GM19351 (cell line): ENCODE measurements at regions not wholly inside any gene's neighbourhood (a gene's known extent, or its start where the extent isn't known, plus 50 kb on each side); places are given as distances from the start of the nearest gene placed in this dataset.
A peak's percentile ranks its signal among the peaks of the same experiment; 100 is the strongest.
"Not testable (repeated sequence)": the region's sequence is repeated elsewhere in the genome, so short reads cannot be mapped to it uniquely, and the experiment has no call there.

Experiments
- ATAC-seq: cut with Tn5 transposase; IDR thresholded peaks from one replicate; pipeline ENCODE4 v1.9.1; 2021; ENCODE audit warnings: mild to moderate bottlenecking, moderate library complexity; ENCODE audit not compliant: unreplicated experiment

DNA sequence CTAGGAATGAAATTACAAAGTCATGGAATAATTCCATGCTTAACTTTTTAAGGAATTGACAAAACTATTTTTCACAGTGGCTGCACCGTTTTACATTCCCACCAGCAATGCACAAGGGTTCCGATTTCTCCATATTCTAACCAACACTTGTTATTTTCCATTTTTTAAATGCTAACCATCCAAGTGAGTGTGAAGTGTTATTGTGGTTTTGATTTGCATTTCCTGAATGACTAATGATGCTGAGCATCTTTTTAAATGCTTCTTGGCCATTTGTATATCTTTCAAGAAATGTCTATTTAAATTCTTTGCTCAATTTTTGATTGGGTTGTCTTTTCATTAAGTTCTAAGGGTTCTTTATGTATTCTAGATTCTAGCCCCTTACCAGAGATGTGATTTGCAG lies 479.5 kb upstream of the SMARCA2 start:
- ATAC-seq = no peak

GRCh38 chr9:1536522-1537170 lies 478.5 kb upstream of the SMARCA2 start:
- ATAC-seq = peak; percentile 85

GRCh38 chr9:1538301-1538700 lies 476.8 kb upstream of the SMARCA2 start:
- no peak for ATAC-seq

- no peak for ATAC-seq
Measured at GRCh38 chr9:1539216-1539615, 475.9 kb upstream of the SMARCA2 start.

GRCh38 chr9:1550636-1551035 lies 464.5 kb upstream of the SMARCA2 start:
- ATAC-seq = no peak

GRCh38 chr9:1554081-1555035 lies 460.8 kb upstream of the SMARCA2 start:
- no peak for ATAC-seq

GRCh38 chr9:1558666-1559065 lies 456.5 kb upstream of the SMARCA2 start:
- ATAC-seq = not testable (repeated sequence)

- no peak for ATAC-seq
Measured at GRCh38 chr9:1575939-1576338, 439.2 kb upstream of the SMARCA2 start.

GRCh38 chr9:1580215-1580614 lies 434.9 kb upstream of the SMARCA2 start:
- ATAC-seq = peak; percentile 76

DNA sequence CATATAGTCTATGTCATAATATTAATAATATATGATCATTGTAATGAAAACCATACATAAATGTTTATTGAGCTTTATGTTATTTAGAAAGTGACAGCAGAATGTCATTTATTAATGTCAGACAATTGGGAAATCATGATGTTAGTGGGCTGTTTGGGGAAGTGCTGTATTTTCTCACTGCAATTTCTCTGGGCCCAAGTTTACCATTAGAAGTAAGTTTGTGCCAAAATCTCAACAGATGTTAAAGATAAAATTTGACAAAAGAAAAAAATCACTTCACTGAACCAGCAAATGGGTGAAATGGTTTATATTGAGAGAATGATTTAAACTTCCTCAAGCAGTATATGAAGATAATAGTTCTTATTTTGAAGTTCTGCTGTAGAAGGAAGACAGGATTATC lies 433.2 kb upstream of the SMARCA2 start:
- ATAC-seq = no peak

DNA sequence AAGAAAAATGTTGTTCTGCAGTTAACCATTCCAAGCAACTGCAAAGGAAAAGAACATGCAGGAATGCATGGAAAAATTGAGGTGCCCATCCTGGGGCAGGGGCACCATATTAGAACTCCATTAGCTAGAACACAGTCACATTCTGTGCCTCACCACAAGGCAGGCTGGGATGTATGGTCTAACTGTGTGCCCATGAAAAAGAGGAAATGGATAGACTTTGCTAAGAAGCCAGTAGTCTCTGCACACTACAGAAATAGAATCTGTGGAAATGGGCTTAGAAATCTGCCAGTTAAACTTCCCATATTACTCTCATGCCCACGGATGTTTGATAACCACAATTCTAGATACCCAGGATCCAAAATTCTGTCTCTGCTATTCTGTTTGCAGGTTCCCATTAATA lies 423.8 kb upstream of the SMARCA2 start:
- no peak for ATAC-seq

GRCh38 chr9:1598270-1598669 lies 416.9 kb upstream of the SMARCA2 start:
- no peak for ATAC-seq

DNA sequence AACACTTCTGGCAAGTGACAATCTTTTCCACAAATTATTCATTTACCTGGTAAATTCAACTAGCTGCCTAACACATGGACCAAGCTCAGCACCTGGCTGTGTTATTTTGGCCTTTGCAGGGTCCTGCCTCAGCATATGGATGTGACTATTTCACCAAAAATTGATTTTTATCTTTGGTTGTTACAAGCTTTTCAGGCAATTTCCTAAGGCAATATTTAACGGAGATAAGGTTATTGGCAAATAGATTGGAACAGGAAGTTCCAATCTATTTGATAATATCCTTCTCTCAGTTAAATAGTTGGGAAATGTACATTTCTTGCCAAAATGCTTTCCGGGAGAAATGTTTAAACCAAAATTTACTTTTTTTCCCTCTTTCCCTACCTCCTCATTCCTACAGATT lies 415.2 kb upstream of the SMARCA2 start:
- ATAC-seq = no peak

DNA sequence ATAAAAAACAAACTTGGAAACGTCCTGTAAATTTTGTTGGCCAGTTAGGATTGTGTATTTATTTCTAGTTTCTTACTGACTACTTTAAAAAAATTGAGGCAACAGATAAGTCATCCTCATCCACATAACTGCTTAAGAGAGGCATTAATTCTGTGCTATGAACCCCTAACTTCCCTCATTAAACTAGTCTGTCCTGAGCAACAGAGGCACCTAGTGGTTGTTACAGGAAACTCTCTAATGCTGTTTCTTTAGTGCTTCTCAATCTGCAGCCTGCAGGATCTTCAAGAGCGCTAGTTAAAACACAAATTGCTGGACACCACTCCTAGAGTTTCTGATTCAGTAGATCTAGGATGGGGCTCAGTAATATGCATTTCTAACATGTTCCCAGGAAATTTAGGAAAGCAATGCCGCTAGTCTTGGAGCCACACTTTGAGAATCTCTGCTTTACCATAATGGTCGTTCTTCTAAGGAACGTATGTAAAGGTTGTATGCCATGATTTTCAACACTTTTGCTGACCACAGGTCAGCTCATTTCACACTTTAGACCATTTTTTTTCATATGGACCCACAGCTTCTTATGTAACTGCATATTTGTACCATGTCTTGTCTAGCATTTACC lies 410.1 kb upstream of the SMARCA2 start:
- ATAC-seq = peak; percentile 93

DNA sequence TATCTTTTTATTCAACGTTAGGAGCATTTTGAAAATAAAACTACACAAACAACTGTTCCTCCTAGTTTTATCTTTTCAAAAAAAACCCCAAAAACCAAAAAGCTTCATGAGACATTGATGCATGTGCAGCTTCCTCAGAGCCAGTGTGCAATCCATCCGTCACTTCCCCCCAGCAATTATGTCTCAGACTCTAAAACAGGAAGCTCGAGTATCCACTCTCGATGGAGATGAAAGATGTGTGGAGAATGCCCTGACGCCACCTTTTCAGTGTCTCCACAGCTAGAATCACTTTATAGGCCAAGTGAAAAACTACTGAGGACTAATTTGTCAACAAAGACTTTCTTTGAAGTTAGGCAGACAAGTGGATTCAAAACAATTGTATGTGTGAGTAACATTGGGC lies 408.9 kb upstream of the SMARCA2 start:
- no peak for ATAC-seq

- no peak for ATAC-seq
Measured at GRCh38 chr9:1612886-1613285, 402.3 kb upstream of the SMARCA2 start.

- no peak for ATAC-seq
Measured at GRCh38 chr9:1617419-1617818, 397.7 kb upstream of the SMARCA2 start.

DNA sequence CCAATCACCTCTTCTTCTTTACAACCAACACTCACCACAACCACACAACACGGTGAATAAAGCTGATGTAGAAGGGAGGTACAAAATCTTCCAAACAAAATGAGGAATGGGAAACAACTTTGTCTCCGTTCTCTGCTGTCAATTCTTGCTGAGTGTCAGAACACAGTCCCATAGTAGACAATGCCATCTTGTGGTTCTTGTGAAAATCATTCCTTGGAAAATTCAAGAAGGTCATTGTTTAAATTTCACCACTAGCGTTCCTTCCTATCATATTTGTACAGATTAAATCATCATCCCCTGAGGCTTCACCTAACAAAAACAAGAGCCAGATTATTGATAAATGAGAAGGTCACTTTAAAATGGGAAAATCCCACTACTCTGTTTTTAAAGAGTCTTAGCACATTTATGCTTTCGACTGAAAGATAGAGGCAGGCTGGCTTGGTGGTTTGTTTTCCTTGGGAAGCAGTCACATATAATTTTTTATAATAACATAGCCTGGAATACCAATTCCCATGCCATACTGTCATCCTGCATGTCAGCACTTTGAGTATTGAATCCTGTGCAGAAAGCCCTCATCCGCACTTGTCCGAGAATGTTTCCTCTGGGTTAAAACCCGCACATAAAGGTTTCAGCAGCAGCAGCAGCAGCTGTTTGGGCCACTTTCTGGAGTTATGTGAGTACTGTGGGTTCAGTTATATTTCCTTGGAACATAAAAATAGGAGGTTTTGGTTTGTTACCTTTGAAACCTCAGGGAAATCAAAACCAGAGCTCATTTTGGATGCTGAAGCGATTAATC lies 395.0 kb upstream of the SMARCA2 start:
- no peak for ATAC-seq

- no peak for ATAC-seq
Measured at GRCh38 chr9:1637401-1637800, 377.7 kb upstream of the SMARCA2 start.

GRCh38 chr9:1639166-1639565 lies 376.0 kb upstream of the SMARCA2 start:
- ATAC-seq = no peak

DNA sequence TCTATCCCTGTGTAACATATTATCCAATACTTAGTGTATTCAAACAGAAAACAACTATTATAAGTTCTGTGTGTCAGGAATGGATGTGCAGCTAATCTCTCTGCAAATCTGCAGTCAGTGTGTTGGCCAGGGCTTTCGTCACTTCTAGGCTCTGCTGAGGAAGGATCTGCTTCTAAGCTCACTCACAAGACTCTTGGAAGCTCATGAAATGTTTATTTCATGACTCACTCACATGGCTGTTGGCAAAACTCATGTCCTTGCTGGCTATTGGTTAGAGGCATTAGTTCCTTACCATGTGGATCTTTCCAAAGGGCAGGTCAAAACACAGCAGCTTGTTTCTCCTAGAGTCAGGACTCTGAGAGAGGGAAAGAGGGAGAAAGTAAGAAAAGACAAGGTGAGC lies 367.4 kb upstream of the SMARCA2 start:
- no peak for ATAC-seq
